ENCODE measurements at regions not wholly inside any gene's neighbourhood (a gene's known extent, or its start where the extent isn't known, plus 50 kb on each side); places are given as distances from the start of the nearest gene placed in this dataset.

DNA sequence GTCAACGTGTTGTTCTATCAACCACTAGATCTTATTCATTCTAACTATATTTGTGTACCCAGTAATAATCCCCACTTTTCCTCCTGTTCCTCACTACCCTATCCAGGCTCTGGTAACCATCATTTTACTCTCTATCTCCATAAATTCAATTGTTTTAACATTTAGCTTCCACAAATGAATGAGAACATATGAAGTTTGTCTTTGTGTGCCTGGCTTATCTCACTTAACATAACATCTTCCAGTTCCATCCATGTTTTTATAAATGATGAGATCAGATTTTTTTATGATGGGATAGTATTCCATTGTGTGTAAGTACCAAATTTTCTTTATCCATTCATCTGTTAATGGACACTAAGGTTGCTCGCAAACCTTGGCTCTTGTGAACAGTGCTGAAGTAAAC, 59.9 kb upstream of the IBSP start:
- Histone ChIP-seq H3K4me3 (no peak overlapping the region), H3K9me3 (replicated peaks in 1 of 3) (no peaks in the 10 kb centered on the region), H3K27me3 (no peaks in the 10 kb centered on the region), H3K36me3 (replicated peaks in 1 of 2) (no peaks in the 10 kb centered on the region), H3K27ac (no peak overlapping the region), H3K4me1 (replicated peaks in 1 of 2) (no peaks in the 10 kb centered on the region)
- 57 to 77% (median 76%) methylated on average over 2 of the region's 2 CpGs for WGBS, 4 donors
- no peak for DNase-seq
- intact Hi-C loops (cut with DNase I), result no loop called here
- no peak for TF ChIP-seq POLR2A (IDR thresholded peaks at IDR 0.05)
- TF ChIP-seq CTCF (IDR thresholded peaks at IDR 0.05), result no peak

- intact Hi-C loops (cut with DNase I), result no loop called here
- TF ChIP-seq POLR2A (IDR thresholded peaks at IDR 0.05) (no peak), CTCF (IDR thresholded peaks at IDR 0.05) (no peak)
- WGBS, 4 donors, result 69 to 84% (median 79%) methylated on average over 4 to 5 of the region's 5 CpGs
Observed at GRCh38 chr4:87745064-87745807, 54.1 kb upstream of the IBSP start.

GRCh38 chr4:87746001-87746400, 53.4 kb upstream of the IBSP start:
- no peak for TF ChIP-seq POLR2A (IDR thresholded peaks at IDR 0.05)
- TF ChIP-seq CTCF (IDR thresholded peaks at IDR 0.05), result no peak
- intact Hi-C loops (cut with DNase I), result no loop called here
- no peaks in the 10 kb centered on the region for H3K9me3 ChIP-seq (replicated peaks in 1 of 3)
- H3K4me1 ChIP-seq (replicated peaks in 1 of 2), result no peaks in the 10 kb centered on the region
- H3K27me3 ChIP-seq, result no peaks in the 10 kb centered on the region
- 78 to 94% (median 89%) methylated on average over 1 to 5 of the region's 5 CpGs for whole genome bisulfite sequencing, 4 donors
- H3K27ac ChIP-seq, result no peak overlapping the region
- DNase-seq, result no peak
- H3K4me3 ChIP-seq, result no peak overlapping the region
- H3K36me3 ChIP-seq (replicated peaks in 1 of 2), result no peaks in the 10 kb centered on the region

More at GRCh38 chr4:87745064-87745807, 54.1 kb upstream of the IBSP start:
- Histone ChIP-seq H3K4me1 (replicated peaks in 1 of 2) (no peaks in the 10 kb centered on the region), H3K27ac (no peak overlapping the region), H3K36me3 (replicated peaks in 1 of 2) (no peaks in the 10 kb centered on the region), H3K9me3 (replicated peaks in 1 of 3) (no peaks in the 10 kb centered on the region), H3K27me3 (no peaks in the 10 kb centered on the region), H3K4me3 (no peak overlapping the region)
- no peak for DNase-seq

Small RNAs in the stretch of these regions (small RNA-seq; reads per million reads assigned to genes)
- 0 reads per million in 2 donors for gene RF00019

All from adrenal gland (tissue), 9 donors.